IPS DF 6.9 (cell line): ENCODE measurements at regions not wholly inside any gene's neighbourhood (a gene's known extent, or its start where the extent isn't known, plus 50 kb on each side); places are given as distances from the start of the nearest gene placed in this dataset.
"Not testable (repeated sequence)": the region's sequence is repeated elsewhere in the genome, so short reads cannot be mapped to it uniquely, and the experiment has no call there.

Experiments used
- DNase-seq: peaks from one replicate; pipeline ENCODE4 v3.0.0-alpha.2; 2013; ENCODE audit warnings: low read depth, low spot score
- H3K27ac ChIP-seq: one replicate; pipeline ENCODE4 v1.5.1; 2013; ENCODE audit warnings: low read length, control low read depth
- H3K27me3 ChIP-seq: 2 replicates; pipeline ENCODE4 v1.6.1; 2013; ENCODE audit warnings: mild to moderate bottlenecking, low read length; ENCODE audit not compliant: control insufficient read depth, insufficient read depth
- H3K36me3 ChIP-seq: 2 replicates; pipeline ENCODE4 v1.6.1; 2013; ENCODE audit warnings: low read length; ENCODE audit not compliant: control insufficient read depth, insufficient read depth
- H3K4me1 ChIP-seq: 2 replicates; pipeline ENCODE4 v1.6.1; 2013; ENCODE audit warnings: low read length; ENCODE audit not compliant: control insufficient read depth, insufficient read depth
- H3K4me3 ChIP-seq: 2 replicates; pipeline ENCODE4 v1.5.1; 2013; ENCODE audit warnings: mild to moderate bottlenecking, low read length
- H3K9me3 ChIP-seq: 2 replicates; pipeline ENCODE4 v1.6.1; 2013; ENCODE audit warnings: low read length, inconsistent platforms; ENCODE audit not compliant: control insufficient read depth, insufficient read depth
- WGBS: extraction: QIAGEN DNeasy Blood & Tissue Kit; methylation state at CpG from one replicate; pipeline ENCODE4 v1.1.7; 2013; ENCODE audit warnings: mixed read lengths, missing lambda C conversion rate; ENCODE audit not compliant: insufficient read length, insufficient coverage; 5-methylcytosine and 5-hydroxymethylcytosine counted together

- Histone ChIP-seq H3K27ac (no peak overlapping the region), H3K4me1 (no peaks in the 10 kb centered on the region; the same call in 1 of the 2 replicates), H3K4me3 (no peak overlapping the region), H3K36me3 (no peaks in the 10 kb centered on the region), H3K27me3 (no peaks in the 10 kb centered on the region), H3K9me3 (no peaks in the 10 kb centered on the region)
- no peak for DNase-seq
These were observed 221.0 kb upstream of the ISL1 start for GRCh38 chr5:51162245-51162644.

DNA sequence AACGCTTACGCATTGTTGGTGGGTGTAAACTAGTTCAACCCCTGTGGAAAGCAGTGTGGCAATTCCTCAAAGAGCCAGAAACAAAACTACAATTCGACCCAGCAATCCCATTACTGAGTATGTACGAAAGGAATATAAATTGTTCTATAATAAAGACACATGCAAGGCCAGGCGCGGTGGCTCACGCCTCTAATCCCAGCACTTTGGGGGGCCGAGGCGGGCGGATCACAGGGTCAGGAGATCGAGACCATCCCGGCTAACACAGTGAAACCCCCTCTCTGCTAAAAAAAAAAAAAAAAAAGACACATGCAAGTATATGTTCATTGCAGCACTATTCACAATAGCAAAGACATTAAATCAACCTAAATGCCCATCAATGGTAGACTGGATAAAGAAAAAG lies 217.6 kb upstream of the ISL1 start:
- H3K27ac ChIP-seq, H3K4me1 ChIP-seq: not testable (repeated sequence)

GRCh38 chr5:51172903-51173626 lies 210.2 kb upstream of the ISL1 start:
- 0 out of 2 replicates have a peak, but pooled peaks cover 2% of the 10 kb centered on the region for H3K4me1 ChIP-seq
- no peak overlapping the region for H3K27ac ChIP-seq
- H3K36me3 ChIP-seq: no peaks in the 10 kb centered on the region
- DNase-seq: no peak
- H3K4me3 ChIP-seq: no peak overlapping the region
- H3K27me3 ChIP-seq: no peaks in the 10 kb centered on the region
- H3K9me3 ChIP-seq: no peaks in the 10 kb centered on the region
- no CpG with 5 or more reads among the region's 7 CpGs for WGBS

More for the DNA sequence above, 217.6 kb upstream of the ISL1 start:
- no CpG with 5 or more reads among the region's 12 CpGs for WGBS
- H3K27me3 ChIP-seq, H3K36me3 ChIP-seq, H3K4me3 ChIP-seq, H3K9me3 ChIP-seq, DNase-seq: not testable (repeated sequence)

DNA sequence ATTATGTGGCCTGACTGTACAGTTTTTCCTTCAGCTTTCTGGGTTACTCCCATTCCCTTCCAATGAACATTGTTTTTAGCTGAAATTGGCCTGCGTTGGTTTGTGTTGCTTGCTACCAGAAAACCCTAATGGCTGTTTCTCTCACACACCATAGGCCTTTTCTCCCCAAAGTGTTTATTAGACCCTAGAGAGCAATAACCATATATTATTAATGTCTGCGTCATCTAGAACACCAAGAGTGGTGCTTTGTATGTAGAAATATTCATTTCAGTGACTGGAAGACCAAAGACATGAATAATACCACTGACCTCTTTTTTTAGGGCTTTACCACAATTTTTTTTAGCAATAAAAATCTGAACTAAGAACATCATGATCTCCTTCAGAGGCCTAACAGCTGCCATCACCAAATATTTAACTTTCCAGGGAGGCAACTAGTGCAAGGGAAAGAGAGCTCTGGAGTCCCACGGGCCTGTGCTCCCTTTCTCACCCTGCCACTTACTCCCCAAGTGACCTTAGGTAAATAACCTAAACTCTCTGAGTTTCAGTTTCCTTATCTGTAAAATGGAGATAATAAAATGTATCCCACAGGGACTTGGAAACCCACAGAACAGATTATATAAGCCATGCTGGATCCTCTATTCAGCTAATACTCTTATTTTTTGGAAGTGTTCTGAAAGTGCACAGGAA lies 201.9 kb upstream of the ISL1 start:
- no peaks in the 10 kb centered on the region for H3K27me3 ChIP-seq
- H3K4me1 ChIP-seq: no peaks in the 10 kb centered on the region
- no CpG with 5 or more reads among the region's 3 CpGs for WGBS
- H3K4me3 ChIP-seq: no peak overlapping the region
- H3K9me3 ChIP-seq: no peaks in the 10 kb centered on the region
- no peak overlapping the region for H3K27ac ChIP-seq
- DNase-seq: no peak
- H3K36me3 ChIP-seq: no peaks in the 10 kb centered on the region

DNA sequence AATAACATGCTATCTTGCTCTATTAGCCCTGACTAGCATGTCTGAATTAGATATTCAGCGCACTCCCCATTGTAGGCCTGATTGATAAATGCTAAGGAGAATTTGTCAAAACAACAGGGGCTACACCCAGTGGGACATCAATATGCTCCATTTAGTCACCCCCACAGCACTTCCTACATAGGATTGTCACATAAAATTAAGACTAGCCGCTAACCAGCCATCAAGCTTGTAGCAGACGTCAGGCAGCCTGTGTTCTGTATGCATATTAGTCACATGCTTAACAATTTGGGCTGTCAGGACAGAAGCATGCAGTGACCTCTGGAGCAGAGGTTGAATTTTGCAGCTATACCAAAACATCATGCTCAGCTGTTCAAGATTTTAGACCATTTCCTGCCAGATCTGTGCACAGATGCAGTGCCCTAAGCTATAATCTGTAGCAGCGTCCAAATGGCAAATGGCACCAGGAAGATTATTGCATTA lies 197.4 kb upstream of the ISL1 start:
- no peak overlapping the region for H3K4me3 ChIP-seq
- WGBS: no CpG with 5 or more reads among the region's 4 CpGs
- no peaks in the 10 kb centered on the region for H3K9me3 ChIP-seq
- H3K4me1 ChIP-seq: no peaks in the 10 kb centered on the region; the same call in 1 of the 2 replicates
- DNase-seq: no peak
- no peaks in the 10 kb centered on the region for H3K27me3 ChIP-seq
- no peak overlapping the region for H3K27ac ChIP-seq
- H3K36me3 ChIP-seq: no peaks in the 10 kb centered on the region

GRCh38 chr5:51188001-51188591 lies 195.2 kb upstream of the ISL1 start:
- Histone ChIP-seq H3K9me3 (no peaks in the 10 kb centered on the region), H3K27ac (no peak overlapping the region), H3K4me1 (no peaks in the 10 kb centered on the region; the same call in 1 of the 2 replicates), H3K27me3 (no peaks in the 10 kb centered on the region), H3K4me3 (no peak overlapping the region), H3K36me3 (no peaks in the 10 kb centered on the region)
- no CpG with 5 or more reads among the region's 6 CpGs for WGBS
- DNase-seq: no peak

- no peak for DNase-seq
These were observed 188.6 kb upstream of the ISL1 start for GRCh38 chr5:51194671-51195070.

GRCh38 chr5:51201024-51201423 lies 182.2 kb upstream of the ISL1 start:
- H3K27me3 ChIP-seq: no peaks in the 10 kb centered on the region
- H3K27ac ChIP-seq: no peak overlapping the region
- DNase-seq: no peak
- no CpG with 5 or more reads among the region's 6 CpGs for WGBS
- no peaks in the 10 kb centered on the region for H3K9me3 ChIP-seq
- H3K36me3 ChIP-seq: no peaks in the 10 kb centered on the region
- H3K4me1 ChIP-seq: no peaks in the 10 kb centered on the region; the same call in 1 of the 2 replicates
- H3K4me3 ChIP-seq: no peak overlapping the region

More at GRCh38 chr5:51194671-51195070, 188.6 kb upstream of the ISL1 start:
- no peaks in the 10 kb centered on the region for H3K36me3 ChIP-seq
- no peaks in the 10 kb centered on the region for H3K9me3 ChIP-seq
- H3K4me3 ChIP-seq: no peak overlapping the region
- H3K27ac ChIP-seq: no peak overlapping the region
- no peaks in the 10 kb centered on the region for H3K4me1 ChIP-seq
- no peaks in the 10 kb centered on the region for H3K27me3 ChIP-seq
- no CpG with 5 or more reads among the region's 2 CpGs for WGBS

- H3K4me1 ChIP-seq: no peaks in the 10 kb centered on the region; the same call in 1 of the 2 replicates
- no peak overlapping the region for H3K27ac ChIP-seq
- DNase-seq: no peak
These were observed 181.5 kb upstream of the ISL1 start for GRCh38 chr5:51201708-51202107.

GRCh38 chr5:51202161-51202560 lies 181.1 kb upstream of the ISL1 start:
- H3K9me3 ChIP-seq: no peaks in the 10 kb centered on the region
- no peaks in the 10 kb centered on the region for H3K36me3 ChIP-seq
- no peaks in the 10 kb centered on the region; the same call in 1 of the 2 replicates for H3K4me1 ChIP-seq
- H3K27me3 ChIP-seq: no peaks in the 10 kb centered on the region
- WGBS: no CpG with 5 or more reads among the region's 2 CpGs
- no peak overlapping the region for H3K27ac ChIP-seq
- DNase-seq: no peak
- no peak overlapping the region for H3K4me3 ChIP-seq

More at GRCh38 chr5:51201708-51202107, 181.5 kb upstream of the ISL1 start:
- Histone ChIP-seq H3K36me3 (no peaks in the 10 kb centered on the region), H3K27me3 (no peaks in the 10 kb centered on the region), H3K9me3 (no peaks in the 10 kb centered on the region), H3K4me3 (no peak overlapping the region)
- no CpG with 5 or more reads among the region's 1 CpG for WGBS
